ENCODE measurements at regions not wholly inside any gene's neighbourhood (a gene's known extent, or its start where the extent isn't known, plus 50 kb on each side); places are given as distances from the start of the nearest gene placed in this dataset.

DNA sequence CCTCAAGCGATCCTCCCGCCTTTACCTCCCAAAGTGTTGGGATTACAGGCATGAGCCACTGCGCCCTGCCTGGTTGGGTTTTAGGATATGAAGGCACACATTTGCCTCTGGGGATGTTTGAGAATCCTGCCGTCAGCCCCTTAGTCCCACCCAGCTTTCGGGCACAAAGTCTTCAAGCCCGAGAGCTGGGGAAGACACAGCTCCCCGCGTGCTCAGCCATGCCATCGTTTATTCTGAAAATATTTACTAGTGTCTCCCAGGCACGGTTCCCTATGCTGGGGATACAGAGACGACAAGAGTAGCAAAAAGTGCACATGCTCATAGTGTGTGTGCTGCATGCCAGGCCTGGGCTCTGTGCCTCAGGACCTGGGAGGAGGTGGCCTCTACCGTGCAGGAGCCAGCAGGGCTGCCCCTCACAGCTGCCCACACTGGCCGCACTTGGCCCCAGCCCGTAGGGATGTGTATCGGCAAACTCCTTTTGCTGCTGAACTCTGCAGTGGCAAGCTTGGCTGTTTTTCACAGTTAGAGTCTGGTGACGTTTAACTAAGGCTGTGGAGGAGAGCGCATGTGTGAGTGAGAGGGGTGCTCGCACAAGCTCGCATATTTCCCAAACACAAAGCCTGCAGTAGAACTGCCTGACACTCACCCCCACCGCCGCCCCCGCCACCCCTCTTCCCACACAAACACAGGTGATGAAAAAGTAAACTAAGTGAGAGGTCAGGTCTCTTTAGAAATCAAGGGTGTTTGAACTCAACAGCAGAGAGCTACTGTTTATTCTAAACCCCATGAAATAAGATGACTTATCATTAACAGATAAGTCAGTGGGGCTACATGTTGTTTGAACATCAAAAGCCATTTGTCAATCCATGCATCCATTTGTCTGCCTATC is 266.4 kb downstream of the MRTFB start:
- SMC1A ChIA-PET (ENCODE audit: uncharacterized antibody, unreplicated experiment), result interaction anchor here (1.6 kb wide), 1 partner anchor 22 kb away, joined by 4 read pairs; no protein-coding TSS in a partner anchor
- ATAC-seq, result no peak
- BruUV-seq (replicated peaks), result no TSS peak
- H2AFZ ChIP-seq (ENCODE audit: control insufficient read depth, low read depth, low read length), result no peak overlapping the region
- H3K4me3 ChIP-seq, result no peak overlapping the region
- CTCF ChIA-PET, result interaction anchor here (1.2 kb wide), 1 partner anchor 414 kb away, joined by 3 read pairs; no protein-coding TSS in a partner anchor
- no peak overlapping the region for H3K27ac ChIP-seq (ENCODE audit: control insufficient read depth, insufficient read depth)
- POLR2A ChIA-PET, result no interaction called here
- intact Hi-C loops (cut with micrococcal nuclease; ENCODE audit: unreplicated experiment), result no loop called here
- RAD21 ChIA-PET (ENCODE audit: unreplicated experiment), result no interaction called here
- no peak for DNase-seq (ENCODE audit: low read depth, low spot score)
- FAIRE-seq, result no peak
- H3K9me3 ChIP-seq (replicated peaks; ENCODE audit: control insufficient read depth, insufficient read depth, low read length), result peaks cover 11% of the 10 kb centered on the region; the same call in 2 of the 3 replicates
- peaks cover 4% of the 10 kb centered on the region for H3K4me1 ChIP-seq (ENCODE audit: control insufficient read depth, insufficient read depth, low read length)
- no peak overlapping the region for H3K9ac ChIP-seq (ENCODE audit: control insufficient read depth, insufficient read depth, low read length)
- no peak overlapping the region for H3K4me2 ChIP-seq (ENCODE audit: control insufficient read depth, insufficient read depth)
- H3K27me3 ChIP-seq (replicated peaks in 1 of 2; ENCODE audit: control insufficient read depth in 2 of 2, insufficient read depth in 2 of 2, low read length in 1 of 2), result no peaks in the 10 kb centered on the region
- H3K36me3 ChIP-seq (ENCODE audit: control insufficient read depth in 2 of 2, insufficient read depth in 2 of 2, low read length in 1 of 2), result no peaks in the 10 kb centered on the region
- TF ChIP-seq GABPA (IDR thresholded peaks at IDR 0.05; ENCODE audit: low read depth) (no peak), POLR2AphosphoS2 (IDR thresholded peaks at IDR 0.05; ENCODE audit: low read depth, low read length) (no peak), SMC3 (IDR thresholded peaks at IDR 0.05; ENCODE audit: borderline replicate concordance, low read length) (no peak), FOXK2 (IDR thresholded peaks at IDR 0.05) (no peak), JUND (IDR thresholded peaks at IDR 0.05; ENCODE audit: low read depth, low read length) (no peak)
- TF ChIP-seq, protein P1, sequence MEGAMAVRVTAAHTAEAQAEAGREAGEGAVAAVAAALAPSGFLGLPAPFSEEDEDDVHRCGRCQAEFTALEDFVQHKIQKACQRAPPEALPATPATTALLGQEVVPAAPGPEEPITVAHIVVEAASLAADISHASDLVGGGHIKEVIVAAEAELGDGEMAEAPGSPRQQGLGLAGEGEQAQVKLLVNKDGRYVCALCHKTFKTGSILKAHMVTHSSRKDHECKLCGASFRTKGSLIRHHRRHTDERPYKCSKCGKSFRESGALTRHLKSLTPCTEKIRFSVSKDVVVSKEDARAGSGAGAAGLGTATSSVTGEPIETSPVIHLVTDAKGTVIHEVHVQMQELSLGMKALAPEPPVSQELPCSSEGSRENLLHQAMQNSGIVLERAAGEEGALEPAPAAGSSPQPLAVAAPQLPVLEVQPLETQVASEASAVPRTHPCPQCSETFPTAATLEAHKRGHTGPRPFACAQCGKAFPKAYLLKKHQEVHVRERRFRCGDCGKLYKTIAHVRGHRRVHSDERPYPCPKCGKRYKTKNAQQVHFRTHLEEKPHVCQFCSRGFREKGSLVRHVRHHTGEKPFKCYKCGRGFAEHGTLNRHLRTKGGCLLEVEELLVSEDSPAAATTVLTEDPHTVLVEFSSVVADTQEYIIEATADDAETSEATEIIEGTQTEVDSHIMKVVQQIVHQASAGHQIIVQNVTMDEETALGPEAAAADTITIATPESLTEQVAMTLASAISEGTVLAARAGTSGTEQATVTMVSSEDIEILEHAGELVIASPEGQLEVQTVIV (IDR thresholded peaks at IDR 0.05; ENCODE audit: borderline replicate concordance, partially characterized antibody), result no peak
- TF ChIP-seq, protein P2, sequence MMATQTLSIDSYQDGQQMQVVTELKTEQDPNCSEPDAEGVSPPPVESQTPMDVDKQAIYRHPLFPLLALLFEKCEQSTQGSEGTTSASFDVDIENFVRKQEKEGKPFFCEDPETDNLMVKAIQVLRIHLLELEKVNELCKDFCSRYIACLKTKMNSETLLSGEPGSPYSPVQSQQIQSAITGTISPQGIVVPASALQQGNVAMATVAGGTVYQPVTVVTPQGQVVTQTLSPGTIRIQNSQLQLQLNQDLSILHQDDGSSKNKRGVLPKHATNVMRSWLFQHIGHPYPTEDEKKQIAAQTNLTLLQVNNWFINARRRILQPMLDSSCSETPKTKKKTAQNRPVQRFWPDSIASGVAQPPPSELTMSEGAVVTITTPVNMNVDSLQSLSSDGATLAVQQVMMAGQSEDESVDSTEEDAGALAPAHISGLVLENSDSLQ (IDR thresholded peaks at IDR 0.05), result no peak
- TF ChIP-seq, protein P3, sequence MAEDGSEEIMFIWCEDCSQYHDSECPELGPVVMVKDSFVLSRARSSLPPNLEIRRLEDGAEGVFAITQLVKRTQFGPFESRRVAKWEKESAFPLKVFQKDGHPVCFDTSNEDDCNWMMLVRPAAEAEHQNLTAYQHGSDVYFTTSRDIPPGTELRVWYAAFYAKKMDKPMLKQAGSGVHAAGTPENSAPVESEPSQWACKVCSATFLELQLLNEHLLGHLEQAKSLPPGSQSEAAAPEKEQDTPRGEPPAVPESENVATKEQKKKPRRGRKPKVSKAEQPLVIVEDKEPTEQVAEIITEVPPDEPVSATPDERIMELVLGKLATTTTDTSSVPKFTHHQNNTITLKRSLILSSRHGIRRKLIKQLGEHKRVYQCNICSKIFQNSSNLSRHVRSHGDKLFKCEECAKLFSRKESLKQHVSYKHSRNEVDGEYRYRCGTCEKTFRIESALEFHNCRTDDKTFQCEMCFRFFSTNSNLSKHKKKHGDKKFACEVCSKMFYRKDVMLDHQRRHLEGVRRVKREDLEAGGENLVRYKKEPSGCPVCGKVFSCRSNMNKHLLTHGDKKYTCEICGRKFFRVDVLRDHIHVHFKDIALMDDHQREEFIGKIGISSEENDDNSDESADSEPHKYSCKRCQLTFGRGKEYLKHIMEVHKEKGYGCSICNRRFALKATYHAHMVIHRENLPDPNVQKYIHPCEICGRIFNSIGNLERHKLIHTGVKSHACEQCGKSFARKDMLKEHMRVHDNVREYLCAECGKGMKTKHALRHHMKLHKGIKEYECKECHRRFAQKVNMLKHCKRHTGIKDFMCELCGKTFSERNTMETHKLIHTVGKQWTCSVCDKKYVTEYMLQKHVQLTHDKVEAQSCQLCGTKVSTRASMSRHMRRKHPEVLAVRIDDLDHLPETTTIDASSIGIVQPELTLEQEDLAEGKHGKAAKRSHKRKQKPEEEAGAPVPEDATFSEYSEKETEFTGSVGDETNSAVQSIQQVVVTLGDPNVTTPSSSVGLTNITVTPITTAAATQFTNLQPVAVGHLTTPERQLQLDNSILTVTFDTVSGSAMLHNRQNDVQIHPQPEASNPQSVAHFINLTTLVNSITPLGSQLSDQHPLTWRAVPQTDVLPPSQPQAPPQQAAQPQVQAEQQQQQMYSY (CRISPR knock-in tag; IDR thresholded peaks at IDR 0.05), result no peak
- in situ Hi-C loops (cut with MboI), result no loop called here
- no peaks in the 10 kb centered on the region for H3K79me2 ChIP-seq (ENCODE audit: control insufficient read depth, insufficient read depth, low read length)
- no peaks in the 10 kb centered on the region for H4K20me1 ChIP-seq (ENCODE audit: control insufficient read depth, insufficient read depth)
- 93% methylated on average over 22 of the region's 22 CpGs for WGBS (ENCODE audit: insufficient coverage, insufficient replicate concordance, low lambda C conversion rate, missing lambda C conversion rate)
